ENCODE measurements at regions not wholly inside any gene's neighbourhood (a gene's known extent, or its start where the extent isn't known, plus 50 kb on each side); places are given as distances from the start of the nearest gene placed in this dataset.

- H2AFZ ChIP-seq (ENCODE audit: low read depth, low read length) = peak overlapping the region; percentile 15
- H3K4me2 ChIP-seq (ENCODE audit: low read length) = no peak overlapping the region
- Mint-ChIP-seq H3K4me1 (ENCODE audit: low read depth, unreplicated experiment) (no peaks in the 10 kb centered on the region), H3K4me3 (ENCODE audit: unreplicated experiment) (no peak overlapping the region), H3K27ac (ENCODE audit: unreplicated experiment) (no peak overlapping the region), H3K9me3 (ENCODE audit: unreplicated experiment) (no peaks in the 10 kb centered on the region), H3K27me3 (ENCODE audit: low read depth, unreplicated experiment) (peaks cover 18% of the 10 kb centered on the region), H3K36me3 (ENCODE audit: low read depth, unreplicated experiment) (no peaks in the 10 kb centered on the region)
- no peaks in the 10 kb centered on the region for H3K79me2 ChIP-seq (ENCODE audit: insufficient read depth, low read length)
- no peak overlapping the region for H3K27ac ChIP-seq (ENCODE audit: low read depth, low read length)
- no peaks in the 10 kb centered on the region for H3K36me3 ChIP-seq (ENCODE audit: insufficient read depth, low read length)
- TF ChIP-seq CTCF (IDR thresholded peaks at IDR 0.05; ENCODE audit: insufficient read depth, low read depth, low read length) (no peak), EZH2 (IDR thresholded peaks at IDR 0.05; ENCODE audit: insufficient read depth, low read length) (no peak)
- H3K9me3 ChIP-seq (ENCODE audit: insufficient read depth, low read depth, low read length) = no peaks in the 10 kb centered on the region
- H3K27me3 ChIP-seq (ENCODE audit: insufficient read depth, low read length) = no peaks in the 10 kb centered on the region
- H3K9ac ChIP-seq (ENCODE audit: low read length) = no peak overlapping the region
- FAIRE-seq (no peak), DNase-seq (ENCODE audit: low read depth) (no peak)
- no peak overlapping the region for H3K4me3 ChIP-seq (ENCODE audit: insufficient read depth, low read depth, low read length)
- no peaks in the 10 kb centered on the region for H4K20me1 ChIP-seq (ENCODE audit: insufficient read depth, low read length)
- H3K4me1 ChIP-seq (ENCODE audit: insufficient read depth, low read length) = peaks cover 5% of the 10 kb centered on the region
Measured at GRCh38 chr1:199747984-199748383, 279.5 kb upstream of the NR5A2 start.

DNA sequence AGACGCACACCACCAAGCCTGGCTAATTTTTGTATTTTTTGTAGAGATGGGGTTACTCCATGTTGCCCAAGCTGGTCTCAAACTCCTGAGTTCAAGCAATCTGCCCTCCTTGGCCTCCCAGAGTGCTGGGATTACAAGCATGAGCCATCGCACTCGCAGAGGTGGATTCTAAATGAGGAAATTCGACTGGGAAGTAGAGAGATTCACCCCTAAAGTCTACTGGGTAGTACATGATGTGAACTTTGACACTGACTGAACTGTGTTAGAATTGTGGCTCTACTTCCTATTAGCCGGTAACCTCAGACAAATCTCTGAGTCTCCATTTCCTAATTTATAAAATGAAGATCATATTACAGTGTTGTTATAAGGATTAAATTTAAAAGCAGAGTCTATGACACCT, 276.0 kb upstream of the NR5A2 start:
- H3K4me3 ChIP-seq (ENCODE audit: insufficient read depth, low read depth, low read length) = no peak overlapping the region
- H3K4me1 Mint-ChIP-seq (ENCODE audit: low read depth, unreplicated experiment) = no peaks in the 10 kb centered on the region
- H3K79me2 ChIP-seq (ENCODE audit: insufficient read depth, low read length) = no peaks in the 10 kb centered on the region
- no peak overlapping the region for H2AFZ ChIP-seq (ENCODE audit: low read depth, low read length)
- H3K4me2 ChIP-seq (ENCODE audit: low read length) = no peak overlapping the region
- no peaks in the 10 kb centered on the region for H3K4me1 ChIP-seq (ENCODE audit: insufficient read depth, low read length)
- DNase-seq (ENCODE audit: low read depth) = no peak
- H3K4me3 Mint-ChIP-seq (ENCODE audit: unreplicated experiment) = no peak overlapping the region
- no peaks in the 10 kb centered on the region for H3K36me3 Mint-ChIP-seq (ENCODE audit: low read depth, unreplicated experiment)
- TF ChIP-seq EZH2 (IDR thresholded peaks at IDR 0.05; ENCODE audit: insufficient read depth, low read length) (no peak), CTCF (IDR thresholded peaks at IDR 0.05; ENCODE audit: insufficient read depth, low read depth, low read length) (no peak)
- no peak for FAIRE-seq
- H3K36me3 ChIP-seq (ENCODE audit: insufficient read depth, low read length) = no peaks in the 10 kb centered on the region
- peaks cover 18% of the 10 kb centered on the region for H3K27me3 Mint-ChIP-seq (ENCODE audit: low read depth, unreplicated experiment)
- no peak overlapping the region for H3K9ac ChIP-seq (ENCODE audit: low read length)
- no peak overlapping the region for H3K27ac Mint-ChIP-seq (ENCODE audit: unreplicated experiment)
- H3K9me3 ChIP-seq (ENCODE audit: insufficient read depth, low read depth, low read length) = no peaks in the 10 kb centered on the region
- no peaks in the 10 kb centered on the region for H4K20me1 ChIP-seq (ENCODE audit: insufficient read depth, low read length)
- H3K27ac ChIP-seq (ENCODE audit: low read depth, low read length) = no peak overlapping the region
- no peaks in the 10 kb centered on the region for H3K9me3 Mint-ChIP-seq (ENCODE audit: unreplicated experiment)
- no peaks in the 10 kb centered on the region for H3K27me3 ChIP-seq (ENCODE audit: insufficient read depth, low read length)

DNA sequence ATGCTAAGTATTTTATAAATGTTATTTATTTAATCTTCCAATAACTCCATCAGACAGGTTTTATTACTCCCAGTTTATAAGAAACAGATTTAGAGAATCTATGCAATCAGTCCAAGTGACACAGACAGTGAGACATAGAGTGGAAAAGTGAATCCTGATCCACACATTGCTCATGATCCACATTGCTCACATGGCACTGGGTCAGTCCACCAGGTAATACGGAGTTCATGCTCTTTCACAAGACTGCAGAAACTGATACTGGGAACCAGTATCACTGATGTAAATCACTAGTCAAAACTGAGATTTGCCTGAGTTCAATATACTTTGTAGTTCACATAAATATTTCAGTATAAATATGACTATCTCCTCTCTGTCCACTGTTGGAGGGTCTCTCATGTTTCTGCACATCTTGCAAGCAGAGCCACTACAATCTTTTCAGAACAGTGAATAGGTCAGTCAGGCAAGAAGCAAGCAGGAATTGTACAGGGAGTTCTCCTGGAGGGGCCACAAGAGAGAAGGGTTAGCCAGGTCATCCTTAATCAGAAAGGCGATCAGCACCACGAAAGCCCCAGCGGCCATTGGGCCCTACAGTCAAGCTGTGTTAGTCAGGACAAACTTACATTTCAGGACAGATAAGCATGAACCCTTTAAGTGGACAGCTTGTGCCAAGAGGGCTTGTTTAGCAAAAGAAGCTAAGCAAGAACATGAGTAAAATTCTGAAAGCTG, 275.4 kb upstream of the NR5A2 start:
- Histone ChIP-seq H3K9me3 (ENCODE audit: insufficient read depth, low read depth, low read length) (no peaks in the 10 kb centered on the region), H3K9ac (ENCODE audit: low read length) (no peak overlapping the region), H3K36me3 (ENCODE audit: insufficient read depth, low read length) (no peaks in the 10 kb centered on the region), H3K4me2 (ENCODE audit: low read length) (no peak overlapping the region), H3K4me1 (ENCODE audit: insufficient read depth, low read length) (no peaks in the 10 kb centered on the region), H3K79me2 (ENCODE audit: insufficient read depth, low read length) (no peaks in the 10 kb centered on the region), H3K27me3 (ENCODE audit: insufficient read depth, low read length) (no peaks in the 10 kb centered on the region), H4K20me1 (ENCODE audit: insufficient read depth, low read length) (no peaks in the 10 kb centered on the region), H3K27ac (ENCODE audit: low read depth, low read length) (no peak overlapping the region), H3K4me3 (ENCODE audit: insufficient read depth, low read depth, low read length) (no peak overlapping the region), H2AFZ (ENCODE audit: low read depth, low read length) (no peak overlapping the region)
- no peak overlapping the region for H3K4me3 Mint-ChIP-seq (ENCODE audit: unreplicated experiment)
- no peak for FAIRE-seq
- no peaks in the 10 kb centered on the region for H3K9me3 Mint-ChIP-seq (ENCODE audit: unreplicated experiment)
- H3K27ac Mint-ChIP-seq (ENCODE audit: unreplicated experiment) = no peak overlapping the region
- peaks cover 15% of the 10 kb centered on the region for H3K27me3 Mint-ChIP-seq (ENCODE audit: low read depth, unreplicated experiment)
- no peaks in the 10 kb centered on the region for H3K4me1 Mint-ChIP-seq (ENCODE audit: low read depth, unreplicated experiment)
- DNase-seq (ENCODE audit: low read depth) = no peak
- TF ChIP-seq EZH2 (IDR thresholded peaks at IDR 0.05; ENCODE audit: insufficient read depth, low read length) (no peak), CTCF (IDR thresholded peaks at IDR 0.05; ENCODE audit: insufficient read depth, low read depth, low read length) (no peak)
- H3K36me3 Mint-ChIP-seq (ENCODE audit: low read depth, unreplicated experiment) = no peaks in the 10 kb centered on the region

Measured in astrocyte (in vitro differentiated cells and primary cell).